Gastroesophageal sphincter (tissue), 3 donors: ENCODE measurements at regions not wholly inside any gene's neighbourhood (a gene's known extent, or its start where the extent isn't known, plus 50 kb on each side); places are given as distances from the start of the nearest gene placed in this dataset.

Experiments used
- CTCF ChIP-seq, 4 experiments: fragments of 200-600 bp in 2 of 4; fragments of 450-650 bp in 2 of 4; sonication (generic) in 1 of 4; IDR thresholded peaks; one replicate each; pipeline ENCODE4 v1.5.1; 2017 to 2019; ENCODE audit warnings: antibody characterized with exemption in 4 of 4, mild to moderate bottlenecking in 2 of 4, moderate library complexity in 2 of 4
- POLR2AphosphoS5 ChIP-seq: sonication (generic); formaldehyde crosslinking; IDR thresholded peaks from one replicate; pipeline ENCODE4 v1.6.1; 2017; ENCODE audit warnings: antibody characterized with exemption

- TF ChIP-seq POLR2AphosphoS5 (no peak), CTCF (IDR thresholded peaks at IDR 0.05) (no peak)
Observed at GRCh38 chr2:102085238-102085637, 57.3 kb upstream of the IL1R1 start.
